WTC11 (cell line): ENCODE measurements at regions not wholly inside any gene's neighbourhood (a gene's known extent, or its start where the extent isn't known, plus 50 kb on each side); places are given as distances from the start of the nearest gene placed in this dataset.

Experiments
- ATAC-seq: fragments of 200-7000 bp; cut with Tn5 transposase; 2 replicates; pipeline ENCODE4 v1.10.0; 2021; ENCODE audit warnings: mild to moderate bottlenecking, moderate library complexity
- CTCF ChIA-PET: fragments of 300-600 bp; sonication (Branson Sonifier 250); formaldehyde crosslinking; loops from one replicate; lab custom pipeline; 2021; ENCODE audit warnings: antibody characterized with exemption; lab: Charles Lee
- POLR2A ChIA-PET: fragments of 350-600 bp; sonication (Branson Sonifier 250); formaldehyde crosslinking; loops from one replicate; lab custom pipeline; 2021; ENCODE audit warnings: antibody characterized with exemption; lab: Charles Lee
- DNase-seq: peaks from one replicate; pipeline ENCODE4 v3.0.0; 2021; ENCODE audit warnings: low spot score
- H3K27ac Mint-ChIP-seq: 2 replicates; pipeline ENCODE4 v1.8.0; 2021; ENCODE audit warnings: mixed read lengths
- H3K27me3 Mint-ChIP-seq: 2 replicates; pipeline ENCODE4 v1.8.0; 2021; ENCODE audit warnings: low read depth, mild to moderate bottlenecking, moderate library complexity, mixed read lengths
- H3K36me3 Mint-ChIP-seq: 2 replicates; pipeline ENCODE4 v1.8.0; 2021; ENCODE audit warnings: mixed read lengths
- H3K4me1 Mint-ChIP-seq: 2 replicates; pipeline ENCODE4 v1.8.0; 2022; ENCODE audit warnings: mixed read lengths
- H3K4me3 Mint-ChIP-seq: 2 replicates; pipeline ENCODE4 v1.8.0; 2021; ENCODE audit warnings: mild to moderate bottlenecking, moderate library complexity, mixed read lengths
- H3K9me3 Mint-ChIP-seq: 2 replicates; pipeline ENCODE4 v1.8.0; 2021; ENCODE audit warnings: mixed read lengths
- ATF1 ChIP-seq: sonication (generic); formaldehyde crosslinking; IDR thresholded peaks from 2 replicates; pipeline ENCODE4 v1.8.1; 2023; ENCODE audit warnings: mild to moderate bottlenecking, moderate library complexity, missing genetic modification reagents
- CREM ChIP-seq: sonication (generic); formaldehyde crosslinking; IDR thresholded peaks from 2 replicates; pipeline ENCODE4 v1.8.1; 2022; ENCODE audit warnings: mild to moderate bottlenecking, missing genetic modification reagents, moderate library complexity
- FOXP1 ChIP-seq: sonication (generic); formaldehyde crosslinking; IDR thresholded peaks from 2 replicates; pipeline ENCODE4 v1.8.0; 2022; ENCODE audit warnings: missing genetic modification reagents, mild to moderate bottlenecking, moderate library complexity, borderline replicate concordance
- GABPB1 ChIP-seq: sonication (generic); formaldehyde crosslinking; IDR thresholded peaks from 2 replicates; pipeline ENCODE4 v1.8.1; 2023; ENCODE audit warnings: mild to moderate bottlenecking, missing genetic modification reagents
- MYBL2 ChIP-seq: sonication (generic); formaldehyde crosslinking; IDR thresholded peaks from 2 replicates; pipeline ENCODE4 v1.8.1; 2023; ENCODE audit warnings: mild to moderate bottlenecking, moderate library complexity, missing genetic modification reagents
- NR1H2 ChIP-seq: sonication (generic); formaldehyde crosslinking; IDR thresholded peaks from 2 replicates; pipeline ENCODE4 v1.9.0; 2021; ENCODE audit warnings: mild to moderate bottlenecking, moderate library complexity, missing genetic modification reagents
- RELA ChIP-seq: sonication (generic); formaldehyde crosslinking; IDR thresholded peaks from 2 replicates; pipeline ENCODE4 v1.8.1; 2022; ENCODE audit warnings: missing genetic modification reagents, mild to moderate bottlenecking, borderline replicate concordance
- ZBTB21 ChIP-seq: sonication (generic); formaldehyde crosslinking; IDR thresholded peaks from 2 replicates; pipeline ENCODE4 v1.8.1; 2023; ENCODE audit warnings: mild to moderate bottlenecking, missing genetic modification reagents, borderline replicate concordance
- ZNF138 ChIP-seq: sonication (generic); formaldehyde crosslinking; conservative IDR thresholded peaks from 2 replicates; pipeline ENCODE4 v1.8.1; 2022; ENCODE audit warnings: mild to moderate bottlenecking, moderate library complexity, missing genetic modification reagents
- ZNF263 ChIP-seq: sonication (generic); formaldehyde crosslinking; IDR thresholded peaks from 2 replicates; pipeline ENCODE4 v1.8.1; 2022; ENCODE audit warnings: low read depth, mild to moderate bottlenecking, moderate library complexity, missing genetic modification reagents
- TF ChIP-seq, protein P1 (sequence below): sonication (generic); formaldehyde crosslinking; conservative IDR thresholded peaks from 2 replicates; pipeline ENCODE4 v1.8.1; 2022; ENCODE audit warnings: mild to moderate bottlenecking, missing genetic modification reagents
- TF ChIP-seq, protein P2 (sequence below): fragments of 250-450 bp; sonication (Bioruptor Pico); IDR thresholded peaks from 2 replicates; pipeline ENCODE4 v2.1.2; 2022; ENCODE audit warnings: mild to moderate bottlenecking, moderate library complexity
- TF ChIP-seq, protein P3 (sequence below): sonication (generic); formaldehyde crosslinking; IDR thresholded peaks from 2 replicates; pipeline ENCODE4 v1.8.0; 2022; ENCODE audit warnings: mild to moderate bottlenecking, missing genetic modification reagents
- TF ChIP-seq, protein P4 (sequence below): sonication (generic); formaldehyde crosslinking; IDR thresholded peaks from 2 replicates; pipeline ENCODE4 v1.8.0; 2022; ENCODE audit warnings: mild to moderate bottlenecking, missing genetic modification reagents
- TF ChIP-seq, protein P5 (sequence below): sonication (generic); formaldehyde crosslinking; IDR thresholded peaks from 2 replicates; pipeline ENCODE4 v1.8.0; 2023; ENCODE audit warnings: missing genetic modification reagents
- TF ChIP-seq, protein P6 (sequence below): sonication (generic); formaldehyde crosslinking; conservative IDR thresholded peaks from 2 replicates; pipeline ENCODE4 v1.8.1; 2023; ENCODE audit warnings: mild to moderate bottlenecking, low read depth, missing genetic modification reagents, moderate library complexity
- TF ChIP-seq, protein P7 (sequence below): sonication (generic); formaldehyde crosslinking; IDR thresholded peaks from 2 replicates; pipeline ENCODE4 v1.8.1; 2022; ENCODE audit warnings: missing genetic modification reagents, borderline replicate concordance

DNA sequence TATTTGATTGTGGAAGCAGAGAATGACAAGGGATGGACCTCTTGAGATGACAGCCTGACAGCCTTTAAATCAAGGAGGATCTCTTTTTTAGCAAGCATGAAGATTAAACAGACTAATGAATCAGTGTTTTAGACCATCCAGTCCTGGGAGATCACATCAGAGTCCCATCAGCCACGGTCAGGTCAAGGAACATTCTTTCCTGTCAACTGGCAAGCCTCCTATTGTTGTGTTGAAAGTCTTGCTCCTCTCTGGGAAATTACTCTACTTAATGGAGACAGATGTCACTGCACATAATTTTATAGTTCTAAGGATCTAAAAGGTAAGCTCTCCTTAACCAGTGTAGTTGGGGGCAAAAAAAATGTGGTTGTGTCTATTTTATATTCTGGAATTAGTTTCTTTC is 469.0 kb downstream of the TMEM182 start (continued):
- TF ChIP-seq, protein P1, sequence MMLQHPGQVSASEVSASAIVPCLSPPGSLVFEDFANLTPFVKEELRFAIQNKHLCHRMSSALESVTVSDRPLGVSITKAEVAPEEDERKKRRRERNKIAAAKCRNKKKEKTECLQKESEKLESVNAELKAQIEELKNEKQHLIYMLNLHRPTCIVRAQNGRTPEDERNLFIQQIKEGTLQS = no peak
- TF ChIP-seq, protein P2, sequence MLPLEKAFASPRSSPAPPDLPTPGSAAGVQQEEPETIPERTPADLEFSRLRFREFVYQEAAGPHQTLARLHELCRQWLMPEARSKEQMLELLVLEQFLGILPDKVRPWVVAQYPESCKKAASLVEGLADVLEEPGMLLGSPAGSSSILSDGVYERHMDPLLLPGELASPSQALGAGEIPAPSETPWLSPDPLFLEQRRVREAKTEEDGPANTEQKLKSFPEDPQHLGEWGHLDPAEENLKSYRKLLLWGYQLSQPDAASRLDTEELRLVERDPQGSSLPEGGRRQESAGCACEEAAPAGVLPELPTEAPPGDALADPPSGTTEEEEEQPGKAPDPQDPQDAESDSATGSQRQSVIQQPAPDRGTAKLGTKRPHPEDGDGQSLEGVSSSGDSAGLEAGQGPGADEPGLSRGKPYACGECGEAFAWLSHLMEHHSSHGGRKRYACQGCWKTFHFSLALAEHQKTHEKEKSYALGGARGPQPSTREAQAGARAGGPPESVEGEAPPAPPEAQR (CRISPR knock-in tag) = no peak
- no peak for TF ChIP-seq RELA
- TF ChIP-seq, protein P3, sequence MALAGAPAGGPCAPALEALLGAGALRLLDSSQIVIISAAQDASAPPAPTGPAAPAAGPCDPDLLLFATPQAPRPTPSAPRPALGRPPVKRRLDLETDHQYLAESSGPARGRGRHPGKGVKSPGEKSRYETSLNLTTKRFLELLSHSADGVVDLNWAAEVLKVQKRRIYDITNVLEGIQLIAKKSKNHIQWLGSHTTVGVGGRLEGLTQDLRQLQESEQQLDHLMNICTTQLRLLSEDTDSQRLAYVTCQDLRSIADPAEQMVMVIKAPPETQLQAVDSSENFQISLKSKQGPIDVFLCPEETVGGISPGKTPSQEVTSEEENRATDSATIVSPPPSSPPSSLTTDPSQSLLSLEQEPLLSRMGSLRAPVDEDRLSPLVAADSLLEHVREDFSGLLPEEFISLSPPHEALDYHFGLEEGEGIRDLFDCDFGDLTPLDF = no peak
- TF ChIP-seq ATF1 (CRISPR knock-in tag) = no peak

DNA sequence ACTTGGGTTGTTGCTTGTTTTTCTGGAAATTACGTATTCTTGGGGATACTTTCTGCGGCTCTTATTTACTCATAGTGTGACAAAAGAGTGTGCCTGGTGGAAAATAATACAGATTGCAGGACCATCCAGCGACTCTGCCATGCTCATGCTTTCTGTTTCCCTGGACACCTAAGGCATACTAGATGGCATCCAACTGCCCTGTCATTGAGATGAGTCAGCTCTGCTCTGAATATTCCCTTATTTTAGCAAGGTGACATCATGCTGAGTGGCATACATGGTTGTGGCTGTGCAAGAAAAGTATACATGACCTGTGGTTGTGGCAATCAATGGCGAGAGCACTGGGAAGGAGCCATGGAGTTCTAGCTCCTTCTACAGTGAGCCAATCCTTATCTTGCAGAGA is 471.0 kb downstream of the TMEM182 start:
- no peak overlapping the region for H3K4me3 Mint-ChIP-seq
- POLR2A ChIA-PET = no interaction called here
- ATAC-seq = no peak
- TF ChIP-seq, protein P4, sequence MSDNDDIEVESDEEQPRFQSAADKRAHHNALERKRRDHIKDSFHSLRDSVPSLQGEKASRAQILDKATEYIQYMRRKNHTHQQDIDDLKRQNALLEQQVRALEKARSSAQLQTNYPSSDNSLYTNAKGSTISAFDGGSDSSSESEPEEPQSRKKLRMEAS (CRISPR knock-in tag) = no peak
- TF ChIP-seq, protein P5, sequence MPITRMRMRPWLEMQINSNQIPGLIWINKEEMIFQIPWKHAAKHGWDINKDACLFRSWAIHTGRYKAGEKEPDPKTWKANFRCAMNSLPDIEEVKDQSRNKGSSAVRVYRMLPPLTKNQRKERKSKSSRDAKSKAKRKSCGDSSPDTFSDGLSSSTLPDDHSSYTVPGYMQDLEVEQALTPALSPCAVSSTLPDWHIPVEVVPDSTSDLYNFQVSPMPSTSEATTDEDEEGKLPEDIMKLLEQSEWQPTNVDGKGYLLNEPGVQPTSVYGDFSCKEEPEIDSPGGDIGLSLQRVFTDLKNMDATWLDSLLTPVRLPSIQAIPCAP (CRISPR knock-in tag) = no peak
- TF ChIP-seq GABPB1 (CRISPR knock-in tag) (no peak), MYBL2 (CRISPR knock-in tag) (no peak), ZBTB21 (CRISPR knock-in tag) (no peak), ZNF138 (CRISPR knock-in tag) (no peak), NR1H2 (no peak), FOXP1 (CRISPR knock-in tag) (no peak), CREM (no peak), ZNF263 (CRISPR knock-in tag) (no peak)
- TF ChIP-seq, protein P6, sequence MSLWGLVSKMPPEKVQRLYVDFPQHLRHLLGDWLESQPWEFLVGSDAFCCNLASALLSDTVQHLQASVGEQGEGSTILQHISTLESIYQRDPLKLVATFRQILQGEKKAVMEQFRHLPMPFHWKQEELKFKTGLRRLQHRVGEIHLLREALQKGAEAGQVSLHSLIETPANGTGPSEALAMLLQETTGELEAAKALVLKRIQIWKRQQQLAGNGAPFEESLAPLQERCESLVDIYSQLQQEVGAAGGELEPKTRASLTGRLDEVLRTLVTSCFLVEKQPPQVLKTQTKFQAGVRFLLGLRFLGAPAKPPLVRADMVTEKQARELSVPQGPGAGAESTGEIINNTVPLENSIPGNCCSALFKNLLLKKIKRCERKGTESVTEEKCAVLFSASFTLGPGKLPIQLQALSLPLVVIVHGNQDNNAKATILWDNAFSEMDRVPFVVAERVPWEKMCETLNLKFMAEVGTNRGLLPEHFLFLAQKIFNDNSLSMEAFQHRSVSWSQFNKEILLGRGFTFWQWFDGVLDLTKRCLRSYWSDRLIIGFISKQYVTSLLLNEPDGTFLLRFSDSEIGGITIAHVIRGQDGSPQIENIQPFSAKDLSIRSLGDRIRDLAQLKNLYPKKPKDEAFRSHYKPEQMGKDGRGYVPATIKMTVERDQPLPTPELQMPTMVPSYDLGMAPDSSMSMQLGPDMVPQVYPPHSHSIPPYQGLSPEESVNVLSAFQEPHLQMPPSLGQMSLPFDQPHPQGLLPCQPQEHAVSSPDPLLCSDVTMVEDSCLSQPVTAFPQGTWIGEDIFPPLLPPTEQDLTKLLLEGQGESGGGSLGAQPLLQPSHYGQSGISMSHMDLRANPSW (CRISPR knock-in tag) = no peak
- TF ChIP-seq, protein P7, sequence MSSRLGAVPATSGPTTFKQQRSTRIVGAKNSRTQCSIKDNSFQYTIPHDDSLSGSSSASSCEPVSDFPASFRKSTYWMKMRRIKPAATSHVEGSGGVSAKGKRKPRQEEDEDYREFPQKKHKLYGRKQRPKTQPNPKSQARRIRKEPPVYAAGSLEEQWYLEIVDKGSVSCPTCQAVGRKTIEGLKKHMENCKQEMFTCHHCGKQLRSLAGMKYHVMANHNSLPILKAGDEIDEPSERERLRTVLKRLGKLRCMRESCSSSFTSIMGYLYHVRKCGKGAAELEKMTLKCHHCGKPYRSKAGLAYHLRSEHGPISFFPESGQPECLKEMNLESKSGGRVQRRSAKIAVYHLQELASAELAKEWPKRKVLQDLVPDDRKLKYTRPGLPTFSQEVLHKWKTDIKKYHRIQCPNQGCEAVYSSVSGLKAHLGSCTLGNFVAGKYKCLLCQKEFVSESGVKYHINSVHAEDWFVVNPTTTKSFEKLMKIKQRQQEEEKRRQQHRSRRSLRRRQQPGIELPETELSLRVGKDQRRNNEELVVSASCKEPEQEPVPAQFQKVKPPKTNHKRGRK (CRISPR knock-in tag) = no peak
- TF ChIP-seq, all 79 proteins: peak for 0
- H3K4me1 Mint-ChIP-seq = no peaks in the 10 kb centered on the region
- CTCF ChIA-PET = no interaction called here
- no peak for DNase-seq
- H3K36me3 Mint-ChIP-seq = no peaks in the 10 kb centered on the region
- no peak overlapping the region for H3K27ac Mint-ChIP-seq
- H3K27me3 Mint-ChIP-seq = no peaks in the 10 kb centered on the region
- 0 out of 2 replicates have a peak, but pooled peaks cover 6% of the 10 kb centered on the region for H3K9me3 Mint-ChIP-seq
